ENCODE measurements at regions not wholly inside any gene's neighbourhood (a gene's known extent, or its start where the extent isn't known, plus 50 kb on each side); places are given as distances from the start of the nearest gene placed in this dataset.
A peak's percentile ranks its signal among the peaks of the same experiment; 100 is the strongest.

GRCh38 chr14:96979611-96980074, 182.5 kb downstream of the VRK1 start:
- no peaks in the 10 kb centered on the region for H3K36me3 ChIP-seq (replicated peaks in 1 of 2; ENCODE audit: control insufficient read depth in 1 of 2, insufficient read depth in 2 of 2, low read length in 1 of 2)
- peaks cover 9% of the 10 kb centered on the region; the same call in 1 of the 2 replicates for H3K9me3 ChIP-seq
- H3K4me1 ChIP-seq (ENCODE audit: control insufficient read depth in 1 of 2, insufficient read depth in 2 of 2, low read depth in 1 of 2, low read length in 1 of 2) = peaks cover 0 to 4% of the 10 kb centered on the region in 2 experiments; a peak in 3 of 4 replicates
- H3K4me2 ChIP-seq = no peak overlapping the region
- no peaks in the 10 kb centered on the region for H3F3A ChIP-seq (replicated peaks; ENCODE audit: insufficient read depth)
- no peak overlapping the region; a peak in 1 of 4 replicates for H3K4me3 ChIP-seq (ENCODE audit: low read depth in 2 of 2, low read length in 1 of 2)
- no peak overlapping the region for H2AFZ ChIP-seq (ENCODE audit: low read depth)
- H3K27me3 ChIP-seq (ENCODE audit: insufficient read depth) = no peaks in the 10 kb centered on the region
- H3K9ac ChIP-seq = no peak overlapping the region
- ChIA-PET CTCF (interaction anchor here (1.1 to 1.5 kb wide), 3 partner anchors 14 to 395 kb away, joined by 3 to 4 read pairs (median 3); no protein-coding TSS in a partner anchor), POLR2A (no interaction called here)
- TF ChIP-seq JUND (IDR thresholded peaks at IDR 0.05) (no peak), MXI1 (IDR thresholded peaks at IDR 0.05; ENCODE audit: low read depth, low read length) (peak; percentile 76)
- no peaks in the 10 kb centered on the region for H3K79me2 ChIP-seq (ENCODE audit: insufficient read depth)
- H3K27ac ChIP-seq (ENCODE audit: low read depth in 2 of 2, low read length in 1 of 2) = no peak overlapping the region
- peak; percentile 29 for DNase-seq
- WGBS (ENCODE audit: low lambda C conversion rate) = 14% methylated on average over 12 of the region's 12 CpGs
- H4K20me1 ChIP-seq (ENCODE audit: insufficient read depth) = no peaks in the 10 kb centered on the region
- no peaks in the 10 kb centered on the region for H3K9me2 ChIP-seq

DNA sequence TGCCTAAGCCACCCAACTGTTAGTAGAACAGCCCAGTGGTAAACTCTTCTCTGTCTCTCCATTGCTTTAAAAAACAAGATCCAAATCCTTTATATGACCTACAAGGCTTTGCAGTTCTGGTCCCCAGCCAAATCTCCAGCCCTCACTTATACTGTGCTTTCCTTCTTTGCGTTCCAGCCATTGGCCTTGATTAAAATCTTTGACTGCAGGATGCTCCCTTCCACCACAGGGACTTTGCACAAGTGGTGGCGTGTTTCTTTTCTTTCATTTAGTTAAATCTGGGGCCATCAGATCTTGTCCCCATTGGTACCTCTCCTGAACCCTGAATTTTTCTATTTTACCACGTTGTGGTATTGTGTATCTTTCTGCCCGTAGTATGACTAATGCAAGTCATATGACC, 183.7 kb downstream of the VRK1 start:
- H3K9ac ChIP-seq = no peak overlapping the region
- TF ChIP-seq PBX3 (IDR thresholded peaks at IDR 0.05) (no peak), GATA2 (CRISPR knock-in tag; IDR thresholded peaks at IDR 0.05) (no peak), RFX5 (IDR thresholded peaks at IDR 0.05; ENCODE audit: low read length) (no peak), NFIC (IDR thresholded peaks at IDR 0.05; ENCODE audit: borderline replicate concordance) (no peak), MEF2A (IDR thresholded peaks at IDR 0.05; ENCODE audit: borderline replicate concordance, low read depth) (no peak), POLR2AphosphoS5 (IDR thresholded peaks at IDR 0.05; ENCODE audit: low read depth, low read length) (no peak), ELF1 (IDR thresholded peaks at IDR 0.05) (no peak), IRF3 (IDR thresholded peaks at IDR 0.05; ENCODE audit: low read depth, low read length) (no peak), TEAD4 (IDR thresholded peaks at IDR 0.05; ENCODE audit: borderline replicate concordance, insufficient read depth) (no peak), FOXM1 (IDR thresholded peaks at IDR 0.05; ENCODE audit: low read depth) (no peak), RAD21 (IDR thresholded peaks at IDR 0.05; ENCODE audit: low read length) (no peak), USF2 (IDR thresholded peaks at IDR 0.05; ENCODE audit: borderline replicate concordance, low read depth, low read length) (no peak), RXRA (IDR thresholded peaks at IDR 0.05; ENCODE audit: borderline replicate concordance, low read depth) (no peak), RCOR1 (IDR thresholded peaks at IDR 0.05; ENCODE audit: low read length) (no peak), EZH2phosphoT487 (IDR thresholded peaks at IDR 0.05; ENCODE audit: borderline replicate concordance, low read depth) (no peak), EP300 (IDR thresholded peaks at IDR 0.05; ENCODE audit: borderline replicate concordance in 1 of 2, low read depth in 1 of 2, low read length in 1 of 2) (no peak), JUND (IDR thresholded peaks at IDR 0.05) (no peak), NRF1 (IDR thresholded peaks at IDR 0.05; ENCODE audit: low read depth, low read length) (no peak)
- TF ChIP-seq, protein P1, sequence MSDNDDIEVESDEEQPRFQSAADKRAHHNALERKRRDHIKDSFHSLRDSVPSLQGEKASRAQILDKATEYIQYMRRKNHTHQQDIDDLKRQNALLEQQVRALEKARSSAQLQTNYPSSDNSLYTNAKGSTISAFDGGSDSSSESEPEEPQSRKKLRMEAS (IDR thresholded peaks at IDR 0.05; ENCODE audit: low read depth) = no peak
- no peaks in the 10 kb centered on the region for H3F3A ChIP-seq (replicated peaks; ENCODE audit: insufficient read depth)

More for the DNA sequence above, 183.7 kb downstream of the VRK1 start:
- CTCF ChIA-PET = no interaction called here
- Histone ChIP-seq H3K79me2 (ENCODE audit: insufficient read depth) (no peaks in the 10 kb centered on the region), H2AFZ (ENCODE audit: low read depth) (no peak overlapping the region), H3K27me3 (ENCODE audit: insufficient read depth) (no peaks in the 10 kb centered on the region), H3K4me3 (ENCODE audit: low read depth in 2 of 2, low read length in 1 of 2) (no peak overlapping the region), H3K9me2 (no peaks in the 10 kb centered on the region), H3K36me3 (replicated peaks in 1 of 2; ENCODE audit: control insufficient read depth in 1 of 2, insufficient read depth in 2 of 2, low read length in 1 of 2) (no peaks in the 10 kb centered on the region), H3K4me2 (no peak overlapping the region), H4K20me1 (ENCODE audit: insufficient read depth) (no peaks in the 10 kb centered on the region), H3K9me3 (no peaks in the 10 kb centered on the region; the same call in 1 of the 2 replicates), H3K4me1 (ENCODE audit: control insufficient read depth in 1 of 2, insufficient read depth in 2 of 2, low read depth in 1 of 2, low read length in 1 of 2) (peaks cover 0 to 4% of the 10 kb centered on the region in 2 experiments; a peak in 3 of 4 replicates), H3K27ac (ENCODE audit: low read depth in 2 of 2, low read length in 1 of 2) (no peak overlapping the region)
- POLR2A ChIA-PET = no interaction called here
- DNase-seq = no peak
- WGBS (ENCODE audit: low lambda C conversion rate) = 46% methylated on average over 4 of the region's 4 CpGs

Data from SK-N-SH (cell line).